Glutamatergic neuron (in vitro differentiated cells): ENCODE measurements at regions not wholly inside any gene's neighbourhood (a gene's known extent, or its start where the extent isn't known, plus 50 kb on each side); places are given as distances from the start of the nearest gene placed in this dataset.

Experiments used
- DNase-seq: peaks from one replicate; pipeline ENCODE4 v3.0.0; 2022
- H3K27ac Mint-ChIP-seq: one replicate; pipeline ENCODE4 v1.8.0; 2020; ENCODE audit warnings: mild to moderate bottlenecking, mixed read lengths, inconsistent platforms; ENCODE audit not compliant: unreplicated experiment
- H3K27me3 Mint-ChIP-seq: one replicate; pipeline ENCODE4 v1.8.0; 2020; ENCODE audit warnings: mild to moderate bottlenecking, moderate library complexity, mixed read lengths, inconsistent platforms; ENCODE audit not compliant: unreplicated experiment
- H3K36me3 Mint-ChIP-seq: one replicate; pipeline ENCODE4 v1.8.0; 2020; ENCODE audit warnings: mild to moderate bottlenecking, mixed read lengths, inconsistent platforms; ENCODE audit not compliant: unreplicated experiment
- H3K4me1 Mint-ChIP-seq: one replicate; pipeline ENCODE4 v1.8.0; 2020; ENCODE audit warnings: mild to moderate bottlenecking, low read depth, mixed read lengths, inconsistent platforms; ENCODE audit not compliant: unreplicated experiment
- H3K4me3 Mint-ChIP-seq: one replicate; pipeline ENCODE4 v1.8.0; 2020; ENCODE audit warnings: mild to moderate bottlenecking, mixed read lengths, inconsistent platforms; ENCODE audit not compliant: unreplicated experiment
- H3K9me3 Mint-ChIP-seq: one replicate; pipeline ENCODE4 v1.8.0; 2020; ENCODE audit warnings: mild to moderate bottlenecking, moderate library complexity, mixed read lengths, inconsistent platforms; ENCODE audit not compliant: unreplicated experiment
- TF ChIP-seq, protein P1 (sequence below): fragments of 200-600 bp; sonication (generic); IDR thresholded peaks from one replicate; pipeline ENCODE4 v1.5.0; 2021; ENCODE audit not compliant: partially characterized antibody, unreplicated experiment

GRCh38 chr16:54437401-54437800 lies 150.8 kb upstream of the IRX3 start:
- TF ChIP-seq, protein P1, sequence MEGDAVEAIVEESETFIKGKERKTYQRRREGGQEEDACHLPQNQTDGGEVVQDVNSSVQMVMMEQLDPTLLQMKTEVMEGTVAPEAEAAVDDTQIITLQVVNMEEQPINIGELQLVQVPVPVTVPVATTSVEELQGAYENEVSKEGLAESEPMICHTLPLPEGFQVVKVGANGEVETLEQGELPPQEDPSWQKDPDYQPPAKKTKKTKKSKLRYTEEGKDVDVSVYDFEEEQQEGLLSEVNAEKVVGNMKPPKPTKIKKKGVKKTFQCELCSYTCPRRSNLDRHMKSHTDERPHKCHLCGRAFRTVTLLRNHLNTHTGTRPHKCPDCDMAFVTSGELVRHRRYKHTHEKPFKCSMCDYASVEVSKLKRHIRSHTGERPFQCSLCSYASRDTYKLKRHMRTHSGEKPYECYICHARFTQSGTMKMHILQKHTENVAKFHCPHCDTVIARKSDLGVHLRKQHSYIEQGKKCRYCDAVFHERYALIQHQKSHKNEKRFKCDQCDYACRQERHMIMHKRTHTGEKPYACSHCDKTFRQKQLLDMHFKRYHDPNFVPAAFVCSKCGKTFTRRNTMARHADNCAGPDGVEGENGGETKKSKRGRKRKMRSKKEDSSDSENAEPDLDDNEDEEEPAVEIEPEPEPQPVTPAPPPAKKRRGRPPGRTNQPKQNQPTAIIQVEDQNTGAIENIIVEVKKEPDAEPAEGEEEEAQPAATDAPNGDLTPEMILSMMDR = no peak
- Mint-ChIP-seq H3K9me3 (peaks cover 5% of the 10 kb centered on the region), H3K27ac (no peak overlapping the region), H3K27me3 (peaks cover 3% of the 10 kb centered on the region), H3K4me3 (no peak overlapping the region), H3K4me1 (no peaks in the 10 kb centered on the region), H3K36me3 (no peaks in the 10 kb centered on the region)
- DNase-seq = no peak

DNA sequence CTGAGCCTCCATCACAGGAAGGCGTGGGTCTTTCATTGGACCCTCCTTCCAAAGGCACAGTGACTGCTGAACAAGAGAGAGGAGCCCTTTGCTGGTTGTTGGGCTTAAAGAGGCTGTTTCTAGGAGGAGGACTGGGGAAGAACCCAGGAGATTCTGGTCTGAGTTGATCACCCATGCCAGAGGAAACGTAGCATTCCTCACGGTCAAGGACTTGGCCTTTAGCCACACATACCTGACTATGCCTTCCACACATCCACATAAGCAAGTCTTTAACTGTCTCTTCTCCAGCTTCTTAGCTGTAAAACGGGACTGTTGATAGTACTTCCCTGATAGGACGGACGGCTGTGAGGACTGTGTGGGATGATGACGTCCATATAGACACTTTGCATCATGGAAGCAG lies 149.8 kb upstream of the IRX3 start:
- TF ChIP-seq, protein P1 = no peak
- H3K4me1 Mint-ChIP-seq = no peaks in the 10 kb centered on the region
- H3K4me3 Mint-ChIP-seq = no peak overlapping the region
- H3K36me3 Mint-ChIP-seq = no peaks in the 10 kb centered on the region
- peaks cover 5% of the 10 kb centered on the region for H3K9me3 Mint-ChIP-seq
- peaks cover 3% of the 10 kb centered on the region for H3K27me3 Mint-ChIP-seq
- H3K27ac Mint-ChIP-seq = no peak overlapping the region
- no peak for DNase-seq

DNA sequence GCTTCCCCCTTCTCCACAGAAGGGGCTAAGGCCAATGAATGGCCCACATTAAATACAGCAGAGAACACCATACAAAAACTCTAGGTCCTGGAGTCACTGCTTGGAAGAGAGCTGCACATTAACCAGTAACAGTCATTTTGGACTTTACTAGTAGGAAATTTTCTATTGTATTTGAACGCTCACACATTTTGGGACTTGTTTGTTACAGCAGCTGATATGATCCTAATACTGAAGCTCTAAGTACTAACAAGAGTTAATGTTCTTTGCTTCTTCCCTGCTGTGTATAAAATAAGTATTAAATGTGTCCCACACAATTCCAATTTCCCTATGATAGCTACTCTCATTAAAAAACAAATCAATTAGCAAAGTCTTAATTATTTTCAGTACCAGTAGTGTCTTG lies 148.3 kb upstream of the IRX3 start:
- no peak for DNase-seq
- Mint-ChIP-seq H3K4me1 (no peaks in the 10 kb centered on the region), H3K36me3 (no peaks in the 10 kb centered on the region), H3K4me3 (no peak overlapping the region), H3K9me3 (peaks cover 5% of the 10 kb centered on the region), H3K27me3 (peaks cover 3% of the 10 kb centered on the region), H3K27ac (no peak overlapping the region)
- TF ChIP-seq, protein P1 = no peak

DNA sequence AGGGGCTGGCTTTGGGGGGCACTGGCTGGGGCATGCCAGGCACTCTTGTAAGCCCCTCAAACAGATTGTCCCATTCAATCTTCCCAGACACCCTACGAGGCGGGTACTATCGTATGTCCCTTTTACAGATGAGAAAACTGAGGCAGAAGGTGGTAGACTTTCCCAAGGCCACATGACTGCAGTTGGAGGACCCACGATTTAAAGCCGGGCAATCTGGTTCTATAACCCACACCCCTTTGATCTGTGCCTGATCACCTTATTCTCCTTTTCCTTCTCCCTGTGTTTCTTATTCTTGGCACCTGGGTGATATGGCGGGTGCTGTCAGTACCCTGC lies 146.3 kb upstream of the IRX3 start:
- Mint-ChIP-seq H3K27ac (no peak overlapping the region), H3K27me3 (peaks cover 5% of the 10 kb centered on the region), H3K36me3 (peaks cover 7% of the 10 kb centered on the region), H3K9me3 (peaks cover 5% of the 10 kb centered on the region), H3K4me1 (no peaks in the 10 kb centered on the region), H3K4me3 (no peak overlapping the region)
- TF ChIP-seq, protein P1 = no peak
- DNase-seq = no peak

- Mint-ChIP-seq H3K36me3 (peaks cover 7% of the 10 kb centered on the region), H3K4me3 (no peak overlapping the region), H3K4me1 (no peaks in the 10 kb centered on the region), H3K9me3 (peaks cover 3% of the 10 kb centered on the region), H3K27ac (no peak overlapping the region), H3K27me3 (peaks cover 5% of the 10 kb centered on the region)
- TF ChIP-seq, protein P1 = no peak
- no peak for DNase-seq
Observed at GRCh38 chr16:54431997-54432896, 145.7 kb upstream of the IRX3 start.
